Cardiac fibroblast (primary cell): ENCODE measurements at regions not wholly inside any gene's neighbourhood (a gene's known extent, or its start where the extent isn't known, plus 50 kb on each side); places are given as distances from the start of the nearest gene placed in this dataset.

Experiments used
- DNase-seq, 2 donors: peaks; one replicate each; pipeline versions ENCODE4 v3.0.0 to v3.0.0-alpha.2; 2010; ENCODE audit warnings: low read depth in 2 of 2
- H3K4me3 ChIP-seq, 2 donors: replicated peaks in 1 of 2; 1 replicate in 1 of 2; 2 replicates in 1 of 2; pipeline ENCODE4 v1.5.1; 2011; ENCODE audit warnings: low read depth in 2 of 2, low read length in 2 of 2, mild to moderate bottlenecking in 2 of 2, moderate library complexity in 1 of 2
- CTCF ChIP-seq: IDR thresholded peaks from one replicate; pipeline ENCODE4 v1.5.1; 2011; ENCODE audit warnings: low read depth, mild to moderate bottlenecking, low read length, inconsistent platforms

- no peak overlapping the region for H3K4me3 ChIP-seq
- TF ChIP-seq CTCF = no peak
- no peak for DNase-seq
Observed at GRCh38 chr1:5274527-5274926, 620.1 kb downstream of the AJAP1 start.

GRCh38 chr1:5273280-5274003, 619.0 kb downstream of the AJAP1 start:
- TF ChIP-seq CTCF = no peak
- H3K4me3 ChIP-seq = no peak overlapping the region
- no peak for DNase-seq

- TF ChIP-seq CTCF = no peak
- no peak for DNase-seq
- H3K4me3 ChIP-seq = no peak overlapping the region
Observed at GRCh38 chr1:5272325-5272724, 617.9 kb downstream of the AJAP1 start.

GRCh38 chr1:5271264-5271663, 616.9 kb downstream of the AJAP1 start:
- H3K4me3 ChIP-seq = no peak overlapping the region
- TF ChIP-seq CTCF = no peak
- DNase-seq = no peak

- H3K4me3 ChIP-seq = no peak overlapping the region
- DNase-seq = no peak
- no peak for TF ChIP-seq CTCF
Observed at GRCh38 chr1:5269901-5270300, 615.5 kb downstream of the AJAP1 start.

- DNase-seq = no peak
- TF ChIP-seq CTCF = no peak
- H3K4me3 ChIP-seq = no peak overlapping the region
Observed at GRCh38 chr1:5267603-5268235, 613.3 kb downstream of the AJAP1 start.
